IMR-90 (cell line): ENCODE measurements at regions not wholly inside any gene's neighbourhood (a gene's known extent, or its start where the extent isn't known, plus 50 kb on each side); places are given as distances from the start of the nearest gene placed in this dataset.
"Not testable (repeated sequence)": the region's sequence is repeated elsewhere in the genome, so short reads cannot be mapped to it uniquely, and the experiment has no call there.

Source experiments
- ATAC-seq: fragments of 200-7000 bp; cut with Tn5 transposase; 2 replicates; pipeline ENCODE4 v1.9.1; 2020; ENCODE audit warnings: low read depth, mild to moderate bottlenecking, moderate library complexity
- BruUV-seq: library from RNA; stranded (reverse); fragments of 400-500 nt; replicated peaks from 2 replicates; lab custom pipeline; 2021; lab: Mats Ljungman, UMichigan
- CTCF ChIA-PET: fragments of 300-600 bp; formaldehyde crosslinking; extraction: SDS; loops from one replicate; lab custom pipeline; 2021; ENCODE audit warnings: antibody characterized with exemption; lab: Yijun Ruan, JAX
- POLR2A ChIA-PET: fragments of 300-600 bp; sonication (Branson Sonifier 250); formaldehyde crosslinking; loops from one replicate; lab custom pipeline; 2022; ENCODE audit warnings: antibody characterized with exemption; ENCODE audit not compliant: unreplicated experiment; lab: Charles Lee
- DNase-seq: peaks from one replicate; pipeline ENCODE4 v3.0.0; 2013
- H2AFZ ChIP-seq: replicated peaks from 2 replicates; pipeline ENCODE3; 2013; ENCODE audit warnings: low read length, mild to moderate bottlenecking; ENCODE audit not compliant: poor library complexity
- H2AK5ac ChIP-seq: 2 replicates; pipeline ENCODE4 v1.6.1; 2013; ENCODE audit warnings: low read depth, low read length, inconsistent platforms
- H2AK9ac ChIP-seq: replicated peaks from 2 replicates; pipeline ENCODE3; 2013; ENCODE audit warnings: mild to moderate bottlenecking, low read depth, low read length, moderate library complexity; ENCODE audit not compliant: poor library complexity
- H2BK120ac ChIP-seq: 2 replicates; pipeline ENCODE4 v1.6.1; 2013; ENCODE audit warnings: low read depth, low read length, inconsistent platforms
- H2BK15ac ChIP-seq: 3 replicates; pipeline ENCODE4 v1.6.1; 2013; ENCODE audit warnings: low read depth, low read length, inconsistent platforms
- H2BK20ac ChIP-seq: 2 replicates; pipeline ENCODE4 v1.6.1; 2013; ENCODE audit warnings: low read depth, mild to moderate bottlenecking, inconsistent platforms, low read length, moderate library complexity
- H2BK5ac ChIP-seq: 2 replicates; pipeline ENCODE4 v1.6.1; 2013; ENCODE audit warnings: mild to moderate bottlenecking, low read depth, low read length, inconsistent platforms; ENCODE audit not compliant: poor library complexity, severe bottlenecking
- H3K14ac ChIP-seq: replicated peaks from 2 replicates; pipeline ENCODE4 v1.6.1; 2013; ENCODE audit warnings: low read depth, low read length, inconsistent platforms
- H3K18ac ChIP-seq: 2 replicates; pipeline ENCODE4 v1.6.1; 2013; ENCODE audit warnings: low read depth, low read length, control low read depth
- H3K23ac ChIP-seq: 2 replicates; pipeline ENCODE4 v1.6.1; 2013; ENCODE audit warnings: low read depth, low read length, inconsistent platforms
- H3K27ac ChIP-seq: 2 replicates; pipeline ENCODE4 v1.5.1; 2013; ENCODE audit warnings: mild to moderate bottlenecking, control low read depth, low read length; ENCODE audit not compliant: insufficient read depth
- H3K27me3 ChIP-seq: 2 replicates; pipeline ENCODE4 v1.6.1; 2013; ENCODE audit warnings: low read length; ENCODE audit not compliant: control insufficient read depth, insufficient read depth
- H3K36me3 ChIP-seq: 2 replicates; pipeline ENCODE4 v1.6.1; 2013; ENCODE audit warnings: low read length, mixed read lengths; ENCODE audit not compliant: control insufficient read depth, insufficient read depth
- H3K4ac ChIP-seq: 2 replicates; pipeline ENCODE4 v1.6.1; 2013; ENCODE audit warnings: low read depth, low read length, inconsistent platforms
- H3K4me1 ChIP-seq: 2 replicates; pipeline ENCODE4 v1.6.1; 2013; ENCODE audit warnings: low read length, mixed read lengths; ENCODE audit not compliant: control insufficient read depth, insufficient read depth
- H3K4me2 ChIP-seq: 2 replicates; pipeline ENCODE4 v1.6.1; 2013; ENCODE audit warnings: low read depth, mild to moderate bottlenecking, control low read depth, low read length, moderate library complexity
- H3K4me3 ChIP-seq: 2 replicates; pipeline ENCODE4 v1.5.1; 2013; ENCODE audit warnings: low read depth, mild to moderate bottlenecking, control low read depth, low read length, moderate library complexity; ENCODE audit not compliant: insufficient read depth
- H3K56ac ChIP-seq: 2 replicates; pipeline ENCODE4 v1.6.1; 2013; ENCODE audit warnings: low read length, inconsistent platforms; ENCODE audit not compliant: insufficient read depth; ENCODE audit errors: extremely low read depth
- H3K79me1 ChIP-seq, 2 experiments: 2 replicates each; pipeline ENCODE4 v1.6.1; 2013; ENCODE audit warnings: low read length in 2 of 2, inconsistent platforms in 1 of 2, low read depth in 1 of 2
- H3K9ac ChIP-seq: 2 replicates; pipeline ENCODE4 v1.6.1; 2013; ENCODE audit warnings: low read depth, low read length, control low read depth
- H3K9me1 ChIP-seq: 2 replicates; pipeline ENCODE4 v1.6.1; 2013; ENCODE audit warnings: low read length, inconsistent platforms; ENCODE audit not compliant: insufficient read depth
- H3K9me3 ChIP-seq: 2 replicates; pipeline ENCODE4 v1.6.1; 2013; ENCODE audit warnings: low read length; ENCODE audit not compliant: control insufficient read depth, insufficient read depth
- H4K20me1 ChIP-seq: 2 replicates; pipeline ENCODE4 v1.6.1; 2013; ENCODE audit warnings: low read length, inconsistent platforms; ENCODE audit not compliant: insufficient read depth
- H4K5ac ChIP-seq: 2 replicates; pipeline ENCODE4 v1.6.1; 2013; ENCODE audit warnings: mild to moderate bottlenecking, low read depth, low read length, control low read depth
- H4K8ac ChIP-seq, 2 experiments: 2 replicates each; pipeline ENCODE4 v1.6.1; 2013; ENCODE audit warnings: low read depth in 2 of 2, low read length in 2 of 2, control low read depth in 1 of 2, inconsistent platforms in 1 of 2
- H4K91ac ChIP-seq: 2 replicates; pipeline ENCODE4 v1.6.1; 2013; ENCODE audit warnings: low read depth, low read length, inconsistent platforms; ENCODE audit not compliant: insufficient read depth
- WGBS, 2 experiments: methylation state at CpG; one replicate each; pipeline versions ENCODE4 v1.1.5 to v1.1.7; 2013; ENCODE audit warnings: missing lambda C conversion rate in 2 of 2; ENCODE audit not compliant: insufficient read length in 1 of 2; ENCODE audit errors: extremely low coverage in 2 of 2; 5-methylcytosine and 5-hydroxymethylcytosine counted together
- dilution Hi-C: fragments of 300-500 bp; cut with HindIII; formaldehyde crosslinking; loops from one replicate; pipeline ENCODE4 v1.14.3; 2018; ENCODE audit warnings: low sequenced_read_pairs; ENCODE audit not compliant: unreplicated experiment
- in situ Hi-C: fragments of 300-500 bp; cut with MboI; formaldehyde crosslinking; loops from 3 replicates; pipeline ENCODE4 v1.14.3; 2019; ENCODE audit warnings: low sequenced_read_pairs, inconsistent platforms, mixed read lengths
- intact Hi-C: fragments of 100-400 bp; cut with micrococcal nuclease; formaldehyde crosslinking; loops from 2 replicates; pipeline ENCODE4 v1.10.0; 2022

DNA sequence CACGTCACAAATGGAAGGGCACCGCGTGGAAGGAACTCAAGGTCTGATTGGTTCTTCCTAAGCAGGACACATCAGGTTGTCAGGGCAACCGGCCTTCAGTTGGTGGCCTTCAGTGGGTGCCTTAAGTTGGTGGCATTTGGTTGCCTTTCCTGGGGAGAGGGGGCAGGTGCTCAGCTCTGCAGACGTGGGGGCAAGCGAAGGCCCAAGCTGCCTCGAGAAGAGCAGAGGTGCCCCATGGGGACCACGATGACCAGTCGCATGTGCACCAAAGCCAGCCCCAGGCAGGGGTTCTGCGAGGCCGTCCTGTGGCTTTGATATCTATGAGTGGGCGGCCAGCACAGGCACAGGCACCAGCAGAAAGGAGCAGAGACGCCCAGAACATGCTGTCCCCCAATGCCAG lies 1742.8 kb upstream of the DEFB115 start:
- H3K56ac ChIP-seq, H2BK15ac ChIP-seq, H3K4me2 ChIP-seq, H3K18ac ChIP-seq, H2BK5ac ChIP-seq, H3K9ac ChIP-seq, H2AK9ac ChIP-seq, H2BK120ac ChIP-seq, H3K79me1 ChIP-seq, H2AK5ac ChIP-seq, dilution Hi-C loops, ATAC-seq, H3K36me3 ChIP-seq, DNase-seq, H4K20me1 ChIP-seq, CTCF ChIA-PET, H3K9me3 ChIP-seq, H3K27me3 ChIP-seq, H4K8ac ChIP-seq, H3K27ac ChIP-seq, H4K91ac ChIP-seq, H3K4ac ChIP-seq, H3K14ac ChIP-seq, H2BK20ac ChIP-seq, BruUV-seq, H3K4me1 ChIP-seq, H3K23ac ChIP-seq, H3K9me1 ChIP-seq, intact Hi-C loops, in situ Hi-C loops, H3K4me3 ChIP-seq, H4K5ac ChIP-seq, H2AFZ ChIP-seq, POLR2A ChIA-PET: not testable (repeated sequence)
- WGBS, 2 experiments = 48% methylated on average over 8 of the region's 13 CpGs; no CpG with 5 or more reads in 1 of the 2 experiments

DNA sequence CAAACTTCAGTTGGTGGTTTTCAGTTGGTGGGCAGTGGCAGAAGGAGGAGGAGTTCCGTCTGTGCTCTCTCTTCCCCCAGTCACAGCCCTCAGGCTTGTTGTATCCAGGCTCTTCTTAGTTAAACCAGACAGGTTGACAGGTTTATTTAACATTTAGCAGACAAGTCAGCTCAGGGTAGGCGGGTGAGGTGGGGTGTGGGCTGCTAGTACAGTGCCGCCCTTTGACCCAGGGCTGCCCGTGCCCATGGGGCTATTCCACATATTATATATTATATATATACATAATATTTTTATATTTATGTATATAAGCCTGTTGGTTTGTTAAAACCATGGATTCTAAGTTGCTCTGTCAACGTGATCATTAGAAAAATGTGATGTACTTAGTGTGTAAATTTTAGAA lies 1740.6 kb upstream of the DEFB115 start:
- H3K27ac ChIP-seq, H3K27me3 ChIP-seq, H4K20me1 ChIP-seq, CTCF ChIA-PET, H2BK120ac ChIP-seq, ATAC-seq, DNase-seq, BruUV-seq, H2AK9ac ChIP-seq, H3K4me2 ChIP-seq, H2BK20ac ChIP-seq, H3K56ac ChIP-seq, H4K8ac ChIP-seq, H2BK15ac ChIP-seq, H3K4me3 ChIP-seq, H3K23ac ChIP-seq, H3K18ac ChIP-seq, H2BK5ac ChIP-seq, H3K14ac ChIP-seq, H3K9ac ChIP-seq, dilution Hi-C loops, in situ Hi-C loops, H3K4ac ChIP-seq, POLR2A ChIA-PET, H4K91ac ChIP-seq, H3K79me1 ChIP-seq, H3K9me1 ChIP-seq, H2AFZ ChIP-seq, H3K9me3 ChIP-seq, H3K36me3 ChIP-seq, H4K5ac ChIP-seq, intact Hi-C loops, H2AK5ac ChIP-seq, H3K4me1 ChIP-seq: not testable (repeated sequence)
- WGBS, 2 experiments = no CpG with 5 or more reads among the region's 5 CpGs
